K562 (cell line): ENCODE measurements at regions not wholly inside any gene's neighbourhood (a gene's known extent, or its start where the extent isn't known, plus 50 kb on each side); places are given as distances from the start of the nearest gene placed in this dataset.

Experiments used
- KLF16 ChIP-seq: IDR thresholded peaks from 2 replicates; pipeline ENCODE4 v1.6.1; 2016; ENCODE audit warnings: antibody characterized with exemption
- MCM3 ChIP-seq: fragments of 450-650 bp; IDR thresholded peaks from 2 replicates; pipeline ENCODE4 v1.6.1; 2016
- NCOA4 ChIP-seq: fragments of 450-650 bp; IDR thresholded peaks from 2 replicates; pipeline ENCODE4 v1.6.1; 2018; ENCODE audit warnings: mild to moderate bottlenecking; ENCODE audit not compliant: partially characterized antibody
- NR2C1 ChIP-seq, 2 experiments: fragments of 450-650 bp; IDR thresholded peaks; 2 replicates each; pipeline ENCODE4 v1.6.1; 2017; ENCODE audit warnings: mild to moderate bottlenecking in 2 of 2, antibody characterized with exemption in 1 of 2, inconsistent platforms in 1 of 2, missing compliant biosample characterization in 1 of 2, missing genetic modification characterization in 1 of 2
- POLR2A ChIP-seq: fragments of 450-650 bp; conservative IDR thresholded peaks from 2 replicates; pipeline ENCODE4 v1.6.1; 2016
- RFX5 ChIP-seq: IDR thresholded peaks from 2 replicates; pipeline ENCODE4 v1.6.1; 2011; ENCODE audit warnings: low read depth, mild to moderate bottlenecking, improper control_type of control experiment, low read length
- SRSF1 ChIP-seq: fragments of 200-400 bp; formaldehyde crosslinking; IDR thresholded peaks from 2 replicates; pipeline ENCODE4 v1.6.1; 2017; ENCODE audit warnings: mild to moderate bottlenecking, low read depth, low read length, moderate library complexity
- YY1 ChIP-seq, 3 experiments: IDR thresholded peaks; 2 replicates each; pipeline ENCODE4 v1.6.1; 2011; ENCODE audit warnings: low read length in 2 of 3, mild to moderate bottlenecking in 2 of 3, moderate library complexity in 2 of 3, borderline replicate concordance in 1 of 3, control low read depth in 1 of 3, low read depth in 1 of 3; ENCODE audit not compliant: insufficient read depth in 3 of 3, insufficient replicate concordance in 2 of 3, control insufficient read depth in 1 of 3, insufficient read length in 1 of 3; ENCODE audit errors: extremely low read depth in 1 of 3
- ZNF324 ChIP-seq: fragments of 250-450 bp; sonication (Bioruptor Pico); IDR thresholded peaks from 2 replicates; pipeline ENCODE4 v1.4.0; 2020; ENCODE audit warnings: mild to moderate bottlenecking
- TF ChIP-seq, protein P1 (sequence below): fragments of 450-650 bp; IDR thresholded peaks from 2 replicates; pipeline ENCODE4 v1.6.1; 2016; ENCODE audit warnings: low read depth, mild to moderate bottlenecking, moderate library complexity
- TF ChIP-seq, protein P2 (sequence below): sonication (generic); formaldehyde crosslinking; IDR thresholded peaks from 2 replicates; pipeline ENCODE4 v1.8.1; 2022; ENCODE audit warnings: missing genetic modification reagents

DNA sequence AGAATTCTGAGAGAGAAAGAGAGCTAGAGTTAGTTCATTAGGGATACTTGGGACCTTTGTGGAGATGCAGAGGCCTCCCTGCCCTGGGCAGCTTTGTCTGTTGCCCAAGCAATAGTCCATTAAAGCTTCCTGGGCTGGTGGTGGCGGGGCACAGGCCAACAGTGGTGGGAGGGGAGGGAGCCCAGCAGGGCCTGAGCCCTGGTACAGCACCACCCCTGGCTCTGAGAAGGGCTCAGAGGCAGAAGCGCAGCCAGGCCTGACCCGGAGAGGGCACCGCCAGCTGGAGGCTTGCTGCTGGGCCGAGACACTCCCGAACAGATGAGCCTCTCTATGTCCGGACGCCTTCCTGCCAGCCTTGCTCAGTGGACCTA lies 65.3 kb downstream of the EFNB1 start:
- TF ChIP-seq KLF16 (no peak), YY1 (IDR thresholded peaks at IDR 0.05; ENCODE audit: borderline replicate concordance in 1 of 3, control insufficient read depth in 1 of 3, extremely low read depth in 1 of 3, insufficient read depth in 3 of 3, insufficient read length in 1 of 3, insufficient replicate concordance in 2 of 3, low read depth in 1 of 3, low read length in 2 of 3) (no peak), MCM3 (no peak), NR2C1 (IDR thresholded peaks at IDR 0.05) (no peak), NR2C1 (tag; IDR thresholded peaks at IDR 0.05) (no peak), POLR2A (no peak), NCOA4 (no peak), RFX5 (no peak), SRSF1 (no peak), ZNF324 (CRISPR knock-in tag) (no peak)
- TF ChIP-seq, protein P1, sequence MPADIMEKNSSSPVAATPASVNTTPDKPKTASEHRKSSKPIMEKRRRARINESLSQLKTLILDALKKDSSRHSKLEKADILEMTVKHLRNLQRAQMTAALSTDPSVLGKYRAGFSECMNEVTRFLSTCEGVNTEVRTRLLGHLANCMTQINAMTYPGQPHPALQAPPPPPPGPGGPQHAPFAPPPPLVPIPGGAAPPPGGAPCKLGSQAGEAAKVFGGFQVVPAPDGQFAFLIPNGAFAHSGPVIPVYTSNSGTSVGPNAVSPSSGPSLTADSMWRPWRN: no peak
- TF ChIP-seq, protein P2, sequence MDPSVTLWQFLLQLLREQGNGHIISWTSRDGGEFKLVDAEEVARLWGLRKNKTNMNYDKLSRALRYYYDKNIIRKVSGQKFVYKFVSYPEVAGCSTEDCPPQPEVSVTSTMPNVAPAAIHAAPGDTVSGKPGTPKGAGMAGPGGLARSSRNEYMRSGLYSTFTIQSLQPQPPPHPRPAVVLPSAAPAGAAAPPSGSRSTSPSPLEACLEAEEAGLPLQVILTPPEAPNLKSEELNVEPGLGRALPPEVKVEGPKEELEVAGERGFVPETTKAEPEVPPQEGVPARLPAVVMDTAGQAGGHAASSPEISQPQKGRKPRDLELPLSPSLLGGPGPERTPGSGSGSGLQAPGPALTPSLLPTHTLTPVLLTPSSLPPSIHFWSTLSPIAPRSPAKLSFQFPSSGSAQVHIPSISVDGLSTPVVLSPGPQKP: no peak
